ENCODE measurements at regions not wholly inside any gene's neighbourhood (a gene's known extent, or its start where the extent isn't known, plus 50 kb on each side); places are given as distances from the start of the nearest gene placed in this dataset.

DNA sequence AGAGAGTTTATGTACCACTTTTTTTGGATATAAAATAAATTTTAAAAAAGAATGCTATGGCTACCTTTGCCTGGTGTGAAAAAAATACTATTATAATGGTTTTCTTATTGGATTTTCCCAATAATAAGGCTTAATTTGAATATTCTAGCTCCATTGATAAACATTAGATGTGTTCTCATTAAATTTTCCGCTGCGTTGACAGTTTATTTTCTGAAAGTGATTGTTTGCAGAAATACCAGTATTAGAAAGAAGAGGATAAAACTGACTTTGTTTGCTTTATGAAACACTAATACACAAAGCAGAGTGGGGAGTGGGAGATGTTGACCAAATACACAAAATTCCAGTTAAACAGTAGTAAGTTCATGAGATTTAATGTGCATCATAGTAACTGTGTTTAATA, 433.3 kb upstream of the TMEFF2 start:
- TF ChIP-seq, protein P1, sequence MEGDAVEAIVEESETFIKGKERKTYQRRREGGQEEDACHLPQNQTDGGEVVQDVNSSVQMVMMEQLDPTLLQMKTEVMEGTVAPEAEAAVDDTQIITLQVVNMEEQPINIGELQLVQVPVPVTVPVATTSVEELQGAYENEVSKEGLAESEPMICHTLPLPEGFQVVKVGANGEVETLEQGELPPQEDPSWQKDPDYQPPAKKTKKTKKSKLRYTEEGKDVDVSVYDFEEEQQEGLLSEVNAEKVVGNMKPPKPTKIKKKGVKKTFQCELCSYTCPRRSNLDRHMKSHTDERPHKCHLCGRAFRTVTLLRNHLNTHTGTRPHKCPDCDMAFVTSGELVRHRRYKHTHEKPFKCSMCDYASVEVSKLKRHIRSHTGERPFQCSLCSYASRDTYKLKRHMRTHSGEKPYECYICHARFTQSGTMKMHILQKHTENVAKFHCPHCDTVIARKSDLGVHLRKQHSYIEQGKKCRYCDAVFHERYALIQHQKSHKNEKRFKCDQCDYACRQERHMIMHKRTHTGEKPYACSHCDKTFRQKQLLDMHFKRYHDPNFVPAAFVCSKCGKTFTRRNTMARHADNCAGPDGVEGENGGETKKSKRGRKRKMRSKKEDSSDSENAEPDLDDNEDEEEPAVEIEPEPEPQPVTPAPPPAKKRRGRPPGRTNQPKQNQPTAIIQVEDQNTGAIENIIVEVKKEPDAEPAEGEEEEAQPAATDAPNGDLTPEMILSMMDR (IDR thresholded peaks at IDR 0.05; ENCODE audit: poor library complexity): no peak
- no peak for TF ChIP-seq EZH2 (IDR thresholded peaks at IDR 0.05; ENCODE audit: borderline replicate concordance)

All from hepatocyte (in vitro differentiated cells).